GM21576 (cell line): ENCODE measurements at regions not wholly inside any gene's neighbourhood (a gene's known extent, or its start where the extent isn't known, plus 50 kb on each side); places are given as distances from the start of the nearest gene placed in this dataset.
"Not testable (repeated sequence)": the region's sequence is repeated elsewhere in the genome, so short reads cannot be mapped to it uniquely, and the experiment has no call there.

Experiments
- ATAC-seq: cut with Tn5 transposase; IDR thresholded peaks from one replicate; pipeline ENCODE4 v1.9.1; 2021; ENCODE audit warnings: mild to moderate bottlenecking, moderate library complexity; ENCODE audit not compliant: unreplicated experiment

- ATAC-seq = no peak
These were observed 97.2 kb upstream of the GLI2 start for GRCh38 chr2:120638450-120638849.

- no peak for ATAC-seq
These were observed 94.3 kb upstream of the GLI2 start for GRCh38 chr2:120641366-120641771.

GRCh38 chr2:120642646-120643045 lies 93.0 kb upstream of the GLI2 start:
- ATAC-seq = no peak

GRCh38 chr2:120646994-120647393 lies 88.7 kb upstream of the GLI2 start:
- ATAC-seq = no peak

GRCh38 chr2:120647487-120647886 lies 88.2 kb upstream of the GLI2 start:
- no peak for ATAC-seq

- not testable (repeated sequence) for ATAC-seq
These were observed 86.3 kb upstream of the GLI2 start for GRCh38 chr2:120649381-120649780.

- no peak for ATAC-seq
These were observed 85.5 kb upstream of the GLI2 start for GRCh38 chr2:120650022-120650644.

GRCh38 chr2:120651818-120652217 lies 83.8 kb upstream of the GLI2 start:
- ATAC-seq = no peak

GRCh38 chr2:120653046-120653445 lies 82.6 kb upstream of the GLI2 start:
- no peak for ATAC-seq

GRCh38 chr2:120653871-120654270 lies 81.8 kb upstream of the GLI2 start:
- no peak for ATAC-seq

GRCh38 chr2:120654381-120655134 lies 81.1 kb upstream of the GLI2 start:
- ATAC-seq = no peak

- ATAC-seq = no peak
These were observed 79.3 kb upstream of the GLI2 start for GRCh38 chr2:120656273-120656950.

- ATAC-seq = no peak
These were observed 77.5 kb upstream of the GLI2 start for GRCh38 chr2:120658042-120658769.

GRCh38 chr2:120658770-120659158 lies 76.9 kb upstream of the GLI2 start:
- ATAC-seq = no peak

GRCh38 chr2:120659275-120659977 lies 76.2 kb upstream of the GLI2 start:
- no peak for ATAC-seq

GRCh38 chr2:120660056-120660694 lies 75.5 kb upstream of the GLI2 start:
- ATAC-seq = no peak

- ATAC-seq = no peak
These were observed 74.8 kb upstream of the GLI2 start for GRCh38 chr2:120660771-120661459.

GRCh38 chr2:120661551-120661950 lies 74.1 kb upstream of the GLI2 start:
- no peak for ATAC-seq

GRCh38 chr2:120662046-120662445 lies 73.6 kb upstream of the GLI2 start:
- ATAC-seq = no peak

- no peak for ATAC-seq
These were observed 72.9 kb upstream of the GLI2 start for GRCh38 chr2:120662746-120663145.
